ENCODE measurements at regions not wholly inside any gene's neighbourhood (a gene's known extent, or its start where the extent isn't known, plus 50 kb on each side); places are given as distances from the start of the nearest gene placed in this dataset.
"Not testable (repeated sequence)": the region's sequence is repeated elsewhere in the genome, so short reads cannot be mapped to it uniquely, and the experiment has no call there.

- no peak for DNase-seq (ENCODE audit: low spot score)
These were observed 112.6 kb downstream of the LRIG2 start for GRCh38 chr1:113185463-113186104.

- no peak for DNase-seq (ENCODE audit: low spot score)
These were observed 117.1 kb downstream of the LRIG2 start for GRCh38 chr1:113190078-113190477.

GRCh38 chr1:113190930-113191329 lies 117.9 kb downstream of the LRIG2 start:
- no peak for DNase-seq (ENCODE audit: low spot score)

- DNase-seq (ENCODE audit: low spot score): no peak
These were observed 118.6 kb downstream of the LRIG2 start for GRCh38 chr1:113191579-113192076.

- DNase-seq (ENCODE audit: low spot score): no peak
These were observed 119.2 kb downstream of the LRIG2 start for GRCh38 chr1:113192242-113192641.

GRCh38 chr1:113192980-113193379 lies 120.0 kb downstream of the LRIG2 start:
- no peak for DNase-seq (ENCODE audit: low spot score)

GRCh38 chr1:113194846-113195830 lies 122.1 kb downstream of the LRIG2 start:
- no peak for DNase-seq (ENCODE audit: low spot score)

GRCh38 chr1:113197719-113198330 lies 124.8 kb downstream of the LRIG2 start:
- DNase-seq (ENCODE audit: low spot score): no peak

- DNase-seq (ENCODE audit: low spot score): no peak
These were observed 125.8 kb downstream of the LRIG2 start for GRCh38 chr1:113198806-113199205.

- DNase-seq (ENCODE audit: low spot score): no peak
These were observed 126.9 kb downstream of the LRIG2 start for GRCh38 chr1:113199760-113200455.

GRCh38 chr1:113201560-113201959 lies 128.6 kb downstream of the LRIG2 start:
- no peak for DNase-seq (ENCODE audit: low spot score)

- DNase-seq (ENCODE audit: low spot score): no peak
These were observed 133.2 kb downstream of the LRIG2 start for GRCh38 chr1:113205980-113206766.

GRCh38 chr1:113207019-113207418 lies 134.0 kb downstream of the LRIG2 start:
- no peak for DNase-seq (ENCODE audit: low spot score)

GRCh38 chr1:113207457-113207856 lies 134.5 kb downstream of the LRIG2 start:
- no peak for DNase-seq (ENCODE audit: low spot score)

- not testable (repeated sequence) for DNase-seq (ENCODE audit: low spot score)
These were observed 135.4 kb downstream of the LRIG2 start for GRCh38 chr1:113208425-113208824.

- DNase-seq (ENCODE audit: low spot score): no peak
These were observed 137.2 kb downstream of the LRIG2 start for GRCh38 chr1:113210248-113210647.

- DNase-seq (ENCODE audit: low spot score): no peak
These were observed 138.5 kb downstream of the LRIG2 start for GRCh38 chr1:113211467-113211866.

GRCh38 chr1:113215015-113215414 lies 142.0 kb downstream of the LRIG2 start:
- DNase-seq (ENCODE audit: low spot score): no peak

- DNase-seq (ENCODE audit: low spot score): no peak
These were observed 143.7 kb downstream of the LRIG2 start for GRCh38 chr1:113216664-113217063.

- no peak for DNase-seq (ENCODE audit: low spot score)
These were observed 144.6 kb downstream of the LRIG2 start for GRCh38 chr1:113217447-113218208.

Data from ureter (tissue), 1 donor.